Adrenal gland (tissue), 5 donors: ENCODE measurements at regions not wholly inside any gene's neighbourhood (a gene's known extent, or its start where the extent isn't known, plus 50 kb on each side); places are given as distances from the start of the nearest gene placed in this dataset.

Experiments used
- POLR2A ChIP-seq, 2 donors: fragments of 450-650 bp; IDR thresholded peaks; one replicate each; pipeline ENCODE4 v1.6.1; 2017; ENCODE audit warnings: antibody characterized with exemption in 2 of 2, mild to moderate bottlenecking in 2 of 2, moderate library complexity in 1 of 2
- TF ChIP-seq, protein P1 (sequence below), 6 experiments: fragments of 450-650 bp in 4 of 6; fragments of 200-600 bp in 2 of 6; sonication (generic) in 1 of 6; IDR thresholded peaks; 1 replicate in 5 of 6; 2 replicates in 1 of 6; pipeline versions ENCODE4 v1.5.1 to v1.8.0; 2016 to 2021; ENCODE audit warnings: antibody characterized with exemption in 6 of 6, mild to moderate bottlenecking in 2 of 6, moderate library complexity in 1 of 6
- donor health status: DM: no; HTN: no; CAD: no.

GRCh38 chr7:64131696-64132095, 75.3 kb upstream of the ZNF735 start:
- TF ChIP-seq, protein P1, sequence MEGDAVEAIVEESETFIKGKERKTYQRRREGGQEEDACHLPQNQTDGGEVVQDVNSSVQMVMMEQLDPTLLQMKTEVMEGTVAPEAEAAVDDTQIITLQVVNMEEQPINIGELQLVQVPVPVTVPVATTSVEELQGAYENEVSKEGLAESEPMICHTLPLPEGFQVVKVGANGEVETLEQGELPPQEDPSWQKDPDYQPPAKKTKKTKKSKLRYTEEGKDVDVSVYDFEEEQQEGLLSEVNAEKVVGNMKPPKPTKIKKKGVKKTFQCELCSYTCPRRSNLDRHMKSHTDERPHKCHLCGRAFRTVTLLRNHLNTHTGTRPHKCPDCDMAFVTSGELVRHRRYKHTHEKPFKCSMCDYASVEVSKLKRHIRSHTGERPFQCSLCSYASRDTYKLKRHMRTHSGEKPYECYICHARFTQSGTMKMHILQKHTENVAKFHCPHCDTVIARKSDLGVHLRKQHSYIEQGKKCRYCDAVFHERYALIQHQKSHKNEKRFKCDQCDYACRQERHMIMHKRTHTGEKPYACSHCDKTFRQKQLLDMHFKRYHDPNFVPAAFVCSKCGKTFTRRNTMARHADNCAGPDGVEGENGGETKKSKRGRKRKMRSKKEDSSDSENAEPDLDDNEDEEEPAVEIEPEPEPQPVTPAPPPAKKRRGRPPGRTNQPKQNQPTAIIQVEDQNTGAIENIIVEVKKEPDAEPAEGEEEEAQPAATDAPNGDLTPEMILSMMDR (IDR thresholded peaks at IDR 0.05), result no peak
- TF ChIP-seq POLR2A (IDR thresholded peaks at IDR 0.05), result no peak
